ENCODE measurements at regions not wholly inside any gene's neighbourhood (a gene's known extent, or its start where the extent isn't known, plus 50 kb on each side); places are given as distances from the start of the nearest gene placed in this dataset.

GRCh38 chr4:129167640-129168260 lies 71.8 kb downstream of the C4orf33 start:
- DNase-seq (ENCODE audit: low spot score): no peak

GRCh38 chr4:129172181-129172580 lies 76.2 kb downstream of the C4orf33 start:
- DNase-seq (ENCODE audit: low spot score): no peak

- DNase-seq (ENCODE audit: low spot score): no peak
These were observed 80.9 kb downstream of the C4orf33 start for GRCh38 chr4:129176864-129177263.

GRCh38 chr4:129179276-129179675 lies 83.3 kb downstream of the C4orf33 start:
- DNase-seq (ENCODE audit: low spot score): no peak

- no peak for DNase-seq (ENCODE audit: low spot score)
These were observed 93.7 kb downstream of the C4orf33 start for GRCh38 chr4:129189630-129190029.

- DNase-seq (ENCODE audit: low spot score): no peak
These were observed 97.6 kb downstream of the C4orf33 start for GRCh38 chr4:129193357-129194100.

GRCh38 chr4:129208481-129208880 lies 112.5 kb downstream of the C4orf33 start:
- DNase-seq (ENCODE audit: low spot score): no peak

GRCh38 chr4:129213692-129214091 lies 117.7 kb downstream of the C4orf33 start:
- DNase-seq (ENCODE audit: low spot score): no peak

GRCh38 chr4:129218360-129218759 lies 122.4 kb downstream of the C4orf33 start:
- no peak for DNase-seq (ENCODE audit: low spot score)

GRCh38 chr4:129218897-129219296 lies 122.9 kb downstream of the C4orf33 start:
- DNase-seq (ENCODE audit: low spot score): no peak

GRCh38 chr4:129220254-129220653 lies 124.3 kb downstream of the C4orf33 start:
- DNase-seq (ENCODE audit: low spot score): no peak

GRCh38 chr4:129223945-129224344 lies 128.0 kb downstream of the C4orf33 start:
- no peak for DNase-seq (ENCODE audit: low spot score)

GRCh38 chr4:129230846-129231245 lies 134.9 kb downstream of the C4orf33 start:
- DNase-seq (ENCODE audit: low spot score): no peak

GRCh38 chr4:129231945-129232588 lies 136.1 kb downstream of the C4orf33 start:
- DNase-seq (ENCODE audit: low spot score): no peak

GRCh38 chr4:129232589-129233337 lies 136.8 kb downstream of the C4orf33 start:
- DNase-seq (ENCODE audit: low spot score): no peak

- DNase-seq (ENCODE audit: low spot score): no peak
These were observed 137.7 kb downstream of the C4orf33 start for GRCh38 chr4:129233691-129234090.

GRCh38 chr4:129236351-129236750 lies 140.4 kb downstream of the C4orf33 start:
- DNase-seq (ENCODE audit: low spot score): no peak

GRCh38 chr4:129239088-129239487 lies 143.1 kb downstream of the C4orf33 start:
- no peak for DNase-seq (ENCODE audit: low spot score)

- no peak for DNase-seq (ENCODE audit: low spot score)
These were observed 144.9 kb downstream of the C4orf33 start for GRCh38 chr4:129240816-129241215.

- DNase-seq (ENCODE audit: low spot score): no peak
These were observed 150.2 kb downstream of the C4orf33 start for GRCh38 chr4:129246145-129246544.

GRCh38 chr4:129246910-129247461 lies 151.0 kb downstream of the C4orf33 start:
- no peak for DNase-seq (ENCODE audit: low spot score)

- DNase-seq (ENCODE audit: low spot score): no peak
These were observed 152.7 kb downstream of the C4orf33 start for GRCh38 chr4:129248621-129249020.

All from CD4-positive, alpha-beta T cell treated with Interleukin-15 for 4 hours (primary cell).